ENCODE measurements at regions not wholly inside any gene's neighbourhood (a gene's known extent, or its start where the extent isn't known, plus 50 kb on each side); places are given as distances from the start of the nearest gene placed in this dataset.

DNA sequence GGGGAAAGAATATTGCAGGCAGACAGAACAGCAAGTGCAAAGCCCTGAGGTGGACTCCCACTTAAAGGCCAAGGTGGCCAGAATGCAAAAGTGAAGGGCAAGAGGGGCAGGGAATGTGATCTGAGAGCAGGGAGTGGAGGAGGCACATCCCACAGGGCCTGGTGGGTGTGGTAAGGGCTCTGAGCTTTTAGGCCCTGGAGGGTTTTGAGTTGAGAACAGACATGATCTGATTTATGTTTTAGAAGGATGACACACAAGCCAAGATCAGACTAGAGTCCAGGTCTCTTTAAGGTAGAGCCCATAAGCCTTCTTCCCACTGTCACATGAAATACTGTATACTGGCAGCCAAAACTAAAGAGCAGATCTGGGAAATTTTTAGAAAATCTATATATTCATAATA is 162.5 kb downstream of the SLC38A4 start:
- TF ChIP-seq, protein P1, sequence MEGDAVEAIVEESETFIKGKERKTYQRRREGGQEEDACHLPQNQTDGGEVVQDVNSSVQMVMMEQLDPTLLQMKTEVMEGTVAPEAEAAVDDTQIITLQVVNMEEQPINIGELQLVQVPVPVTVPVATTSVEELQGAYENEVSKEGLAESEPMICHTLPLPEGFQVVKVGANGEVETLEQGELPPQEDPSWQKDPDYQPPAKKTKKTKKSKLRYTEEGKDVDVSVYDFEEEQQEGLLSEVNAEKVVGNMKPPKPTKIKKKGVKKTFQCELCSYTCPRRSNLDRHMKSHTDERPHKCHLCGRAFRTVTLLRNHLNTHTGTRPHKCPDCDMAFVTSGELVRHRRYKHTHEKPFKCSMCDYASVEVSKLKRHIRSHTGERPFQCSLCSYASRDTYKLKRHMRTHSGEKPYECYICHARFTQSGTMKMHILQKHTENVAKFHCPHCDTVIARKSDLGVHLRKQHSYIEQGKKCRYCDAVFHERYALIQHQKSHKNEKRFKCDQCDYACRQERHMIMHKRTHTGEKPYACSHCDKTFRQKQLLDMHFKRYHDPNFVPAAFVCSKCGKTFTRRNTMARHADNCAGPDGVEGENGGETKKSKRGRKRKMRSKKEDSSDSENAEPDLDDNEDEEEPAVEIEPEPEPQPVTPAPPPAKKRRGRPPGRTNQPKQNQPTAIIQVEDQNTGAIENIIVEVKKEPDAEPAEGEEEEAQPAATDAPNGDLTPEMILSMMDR (conservative IDR thresholded peaks at IDR 0.05): no peak
- no peak for TF ChIP-seq ZFX (IDR thresholded peaks at IDR 0.05)

Data from C4-2B (cell line).